RWPE1 (cell line): ENCODE measurements at regions not wholly inside any gene's neighbourhood (a gene's known extent, or its start where the extent isn't known, plus 50 kb on each side); places are given as distances from the start of the nearest gene placed in this dataset.

Experiments used
- CTCF ChIA-PET: fragments of 350-600 bp; sonication (Branson Sonifier 250); formaldehyde crosslinking; extraction: SDS; loops from one replicate; lab custom pipeline; 2021; lab: Yijun Ruan, JAX
- POLR2A ChIA-PET: fragments of 400-600 bp; formaldehyde crosslinking; extraction: SDS; loops from one replicate; lab custom pipeline; 2020; ENCODE audit warnings: antibody characterized with exemption; ENCODE audit not compliant: low non-redundant PET; lab: Yijun Ruan, JAX
- DNase-seq: peaks from one replicate; pipeline ENCODE4 v3.0.0; 2012; ENCODE audit warnings: low spot score
- H3K27ac ChIP-seq: fragments of 450-650 bp; 2 replicates; pipeline ENCODE4 v1.5.1; 2017
- TF ChIP-seq, protein P1 (sequence below): fragments of 450-650 bp; conservative IDR thresholded peaks from 2 replicates; pipeline ENCODE4 v1.5.1; 2017; ENCODE audit warnings: low read depth, mild to moderate bottlenecking

DNA sequence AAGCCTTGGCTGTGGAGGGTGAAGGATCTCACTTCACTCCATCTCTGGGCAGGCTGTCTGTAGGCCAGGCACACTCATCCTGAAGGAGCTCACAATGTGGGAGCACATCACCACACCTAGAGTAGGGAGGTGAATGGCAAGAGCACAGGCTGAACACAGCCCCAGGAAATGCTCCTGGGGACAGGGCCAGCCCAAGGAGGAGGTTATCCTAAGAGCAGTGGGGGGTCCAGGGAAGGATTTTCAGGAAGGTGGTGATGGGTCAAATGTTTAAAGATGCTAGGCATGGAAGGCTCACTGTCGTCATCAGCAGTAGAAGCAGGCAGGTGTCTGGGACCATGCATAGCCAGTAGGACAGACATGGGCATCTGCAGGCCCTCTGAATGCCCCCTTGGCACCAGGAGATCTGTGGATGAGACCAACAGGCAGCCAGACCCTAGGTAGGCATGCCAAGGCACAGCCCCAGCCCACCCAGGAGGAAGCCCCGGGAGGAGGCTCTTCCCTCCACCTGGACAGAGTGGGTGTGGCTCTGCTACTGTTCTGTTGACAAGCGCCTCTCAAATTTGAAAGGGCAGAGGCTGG, 91.7 kb upstream of the RAB6C start:
- POLR2A ChIA-PET = no interaction called here
- no peak for DNase-seq
- H3K27ac ChIP-seq = no peak overlapping the region
- CTCF ChIA-PET = no interaction called here
- TF ChIP-seq, protein P1, sequence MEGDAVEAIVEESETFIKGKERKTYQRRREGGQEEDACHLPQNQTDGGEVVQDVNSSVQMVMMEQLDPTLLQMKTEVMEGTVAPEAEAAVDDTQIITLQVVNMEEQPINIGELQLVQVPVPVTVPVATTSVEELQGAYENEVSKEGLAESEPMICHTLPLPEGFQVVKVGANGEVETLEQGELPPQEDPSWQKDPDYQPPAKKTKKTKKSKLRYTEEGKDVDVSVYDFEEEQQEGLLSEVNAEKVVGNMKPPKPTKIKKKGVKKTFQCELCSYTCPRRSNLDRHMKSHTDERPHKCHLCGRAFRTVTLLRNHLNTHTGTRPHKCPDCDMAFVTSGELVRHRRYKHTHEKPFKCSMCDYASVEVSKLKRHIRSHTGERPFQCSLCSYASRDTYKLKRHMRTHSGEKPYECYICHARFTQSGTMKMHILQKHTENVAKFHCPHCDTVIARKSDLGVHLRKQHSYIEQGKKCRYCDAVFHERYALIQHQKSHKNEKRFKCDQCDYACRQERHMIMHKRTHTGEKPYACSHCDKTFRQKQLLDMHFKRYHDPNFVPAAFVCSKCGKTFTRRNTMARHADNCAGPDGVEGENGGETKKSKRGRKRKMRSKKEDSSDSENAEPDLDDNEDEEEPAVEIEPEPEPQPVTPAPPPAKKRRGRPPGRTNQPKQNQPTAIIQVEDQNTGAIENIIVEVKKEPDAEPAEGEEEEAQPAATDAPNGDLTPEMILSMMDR = no peak

DNA sequence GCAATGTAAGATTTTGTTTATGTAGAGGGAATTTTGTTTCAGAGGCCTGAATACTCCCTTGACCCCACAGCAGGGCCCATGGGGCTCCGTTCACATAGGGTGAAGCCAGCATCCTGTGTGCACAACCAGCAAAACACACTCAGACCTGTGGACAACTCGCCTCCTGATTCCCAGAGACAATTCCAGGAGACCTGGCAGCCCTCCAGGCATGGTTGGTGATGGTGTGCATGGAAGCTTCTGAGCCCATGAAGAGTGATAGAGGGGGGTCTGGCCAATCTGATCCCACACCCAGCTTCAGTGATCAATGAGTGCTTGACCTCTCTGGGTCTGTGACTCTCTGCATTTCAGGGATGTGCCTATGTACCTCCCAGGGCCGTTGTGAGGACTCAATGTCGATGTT, 91.0 kb upstream of the RAB6C start:
- CTCF ChIA-PET = no interaction called here

DNA sequence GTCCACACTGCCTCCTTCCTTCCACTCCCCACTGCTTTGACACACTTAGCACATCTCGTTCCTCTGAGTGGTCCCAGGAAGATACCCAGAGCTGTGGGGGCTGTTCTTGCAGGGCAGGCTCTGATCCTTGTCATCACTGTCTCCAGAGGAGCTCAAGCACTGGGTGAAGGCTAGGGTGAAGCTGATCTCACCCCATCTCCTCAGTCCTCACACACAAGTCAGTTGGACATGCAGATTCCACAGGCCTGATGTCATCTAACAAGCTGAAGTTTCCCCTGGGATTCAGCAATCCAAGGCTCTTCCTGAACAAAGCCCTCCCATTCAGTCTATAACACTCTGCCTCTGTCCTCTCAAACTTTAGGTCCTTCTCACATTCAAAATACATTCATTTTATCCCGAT, 90.6 kb upstream of the RAB6C start:
- POLR2A ChIA-PET = no interaction called here
- no peak overlapping the region for H3K27ac ChIP-seq
- CTCF ChIA-PET = no interaction called here
- no peak for DNase-seq
- TF ChIP-seq, protein P1 = no peak

More for the DNA sequence above, 91.0 kb upstream of the RAB6C start:
- TF ChIP-seq, protein P1 = no peak
- POLR2A ChIA-PET = no interaction called here
- H3K27ac ChIP-seq = no peak overlapping the region
- DNase-seq = no peak

DNA sequence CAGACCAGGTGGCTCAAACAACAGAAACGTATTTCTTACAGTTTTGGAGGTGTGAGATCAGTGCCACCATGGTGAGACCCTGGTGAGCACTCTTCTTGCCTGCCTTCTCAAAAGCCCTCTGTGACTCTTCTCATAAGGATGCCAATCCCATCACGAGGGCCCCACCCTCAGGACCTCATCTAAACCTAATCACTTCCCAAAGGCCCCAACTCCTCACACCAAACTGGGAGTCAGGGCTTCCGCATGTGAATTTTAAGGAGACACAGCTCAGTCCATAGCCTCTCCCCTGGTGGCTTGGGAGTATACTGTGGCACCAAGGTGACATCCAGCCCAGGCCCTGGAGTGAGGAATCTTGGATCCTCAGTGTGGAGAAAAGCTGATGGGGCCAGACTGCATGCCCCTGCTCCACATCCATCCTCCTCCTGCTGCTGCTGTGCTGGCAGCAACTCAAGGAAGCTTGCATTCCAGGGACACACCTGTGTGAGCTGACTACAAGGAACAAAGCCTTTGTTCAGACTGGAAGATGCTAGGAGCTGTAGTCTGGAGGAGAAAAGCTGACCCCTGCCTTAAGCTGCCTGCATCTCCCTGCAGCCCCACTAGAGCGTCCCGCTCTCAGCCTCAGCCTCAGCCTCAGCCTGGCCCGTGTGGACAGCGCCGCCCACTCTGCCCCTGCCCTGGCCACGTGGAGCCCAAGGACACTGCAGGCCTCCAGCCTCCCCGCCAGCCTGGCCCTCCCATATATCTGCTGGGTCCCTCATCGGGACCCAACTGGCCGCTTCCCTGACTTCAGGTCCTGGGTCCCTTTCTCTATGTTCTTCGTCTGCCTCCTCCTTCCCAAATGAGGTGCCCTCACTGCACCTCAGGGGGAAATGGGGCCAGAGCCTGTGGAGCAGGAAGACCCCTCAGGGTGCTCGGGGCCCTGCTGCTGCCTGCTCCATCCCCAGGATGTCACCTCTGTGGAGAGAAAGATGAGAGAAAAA, 87.8 kb upstream of the RAB6C start:
- no peak for DNase-seq
- H3K27ac ChIP-seq = no peak overlapping the region
- POLR2A ChIA-PET = no interaction called here
- TF ChIP-seq, protein P1 = no peak
- CTCF ChIA-PET = no interaction called here

DNA sequence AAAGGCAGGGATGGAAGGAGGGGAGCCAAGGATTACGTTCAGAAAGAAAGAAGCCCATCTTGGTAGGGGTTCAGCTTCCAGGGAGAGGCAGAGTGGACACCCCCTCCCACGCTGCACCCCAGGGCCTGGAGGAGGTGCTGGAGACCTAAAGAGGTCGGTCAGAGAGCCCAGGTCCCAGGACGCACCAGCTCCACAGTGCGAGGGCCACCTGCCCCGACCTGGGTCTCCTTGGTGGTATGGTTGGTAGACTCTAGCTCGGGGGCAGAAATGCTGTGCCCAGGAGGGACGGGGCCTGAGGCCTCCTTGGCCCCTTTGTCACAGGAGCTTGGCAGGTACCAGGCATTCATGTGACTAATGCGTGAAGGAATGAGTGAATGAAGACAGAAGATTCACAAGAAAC, 87.1 kb upstream of the RAB6C start:
- ChIA-PET POLR2A (no interaction called here), CTCF (no interaction called here)
- no peak overlapping the region for H3K27ac ChIP-seq
- DNase-seq = no peak
- TF ChIP-seq, protein P1 = no peak

DNA sequence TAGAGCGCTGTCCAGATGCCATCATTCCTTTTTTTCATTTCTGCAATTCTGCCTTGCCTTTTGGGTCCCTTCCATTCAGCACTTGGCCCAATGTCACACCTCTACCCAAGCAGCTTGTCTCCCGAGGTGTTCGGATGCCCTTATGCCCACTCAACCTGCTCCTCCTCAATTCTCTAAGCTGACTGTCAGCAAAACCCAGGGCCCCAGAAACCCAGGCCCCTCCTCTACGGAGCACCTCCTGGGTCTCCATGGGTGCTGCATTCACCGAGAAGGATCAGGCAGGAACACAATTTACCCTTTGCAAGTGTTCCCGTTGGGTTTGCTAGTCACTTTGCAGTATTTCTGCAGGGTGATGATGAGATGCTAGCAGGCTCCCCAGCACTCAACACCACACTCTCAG, 86.7 kb upstream of the RAB6C start:
- no peak for DNase-seq
- ChIA-PET POLR2A (no interaction called here), CTCF (no interaction called here)
- TF ChIP-seq, protein P1 = no peak
- no peak overlapping the region for H3K27ac ChIP-seq
